22Rv1 (cell line): ENCODE measurements at regions not wholly inside any gene's neighbourhood (a gene's known extent, or its start where the extent isn't known, plus 50 kb on each side); places are given as distances from the start of the nearest gene placed in this dataset.
"Not testable (repeated sequence)": the region's sequence is repeated elsewhere in the genome, so short reads cannot be mapped to it uniquely, and the experiment has no call there.

Source experiments
- H3K27ac ChIP-seq: fragments of 450-650 bp; 2 replicates; pipeline ENCODE4 v1.5.1; 2017
- ZFX ChIP-seq: fragments of 450-650 bp; IDR thresholded peaks from 2 replicates; pipeline ENCODE4 v1.6.1; 2017; ENCODE audit warnings: antibody characterized with exemption, borderline replicate concordance
- TF ChIP-seq, protein P1 (sequence below): fragments of 450-650 bp; IDR thresholded peaks from 2 replicates; pipeline ENCODE4 v1.5.1; 2017; ENCODE audit warnings: mild to moderate bottlenecking

DNA sequence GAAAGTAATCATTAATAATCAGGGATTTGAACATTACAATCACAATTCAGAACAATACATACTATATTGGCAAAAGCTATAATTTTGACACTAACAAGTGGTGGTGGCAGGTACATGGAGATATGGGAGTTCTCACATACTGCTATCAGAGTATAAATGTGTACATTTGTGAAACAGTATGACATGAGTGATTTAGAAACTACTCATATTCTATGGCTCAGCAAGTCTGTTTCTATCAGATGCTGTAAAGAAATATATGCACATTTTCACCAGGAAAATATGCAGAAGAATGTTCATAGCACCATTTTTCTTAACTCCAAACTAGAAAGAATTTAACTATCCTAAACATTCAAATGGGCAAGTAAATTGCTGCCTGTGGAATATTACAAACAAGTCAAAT lies 620.0 kb downstream of the SH2D4B start:
- H3K27ac ChIP-seq: no peak overlapping the region

DNA sequence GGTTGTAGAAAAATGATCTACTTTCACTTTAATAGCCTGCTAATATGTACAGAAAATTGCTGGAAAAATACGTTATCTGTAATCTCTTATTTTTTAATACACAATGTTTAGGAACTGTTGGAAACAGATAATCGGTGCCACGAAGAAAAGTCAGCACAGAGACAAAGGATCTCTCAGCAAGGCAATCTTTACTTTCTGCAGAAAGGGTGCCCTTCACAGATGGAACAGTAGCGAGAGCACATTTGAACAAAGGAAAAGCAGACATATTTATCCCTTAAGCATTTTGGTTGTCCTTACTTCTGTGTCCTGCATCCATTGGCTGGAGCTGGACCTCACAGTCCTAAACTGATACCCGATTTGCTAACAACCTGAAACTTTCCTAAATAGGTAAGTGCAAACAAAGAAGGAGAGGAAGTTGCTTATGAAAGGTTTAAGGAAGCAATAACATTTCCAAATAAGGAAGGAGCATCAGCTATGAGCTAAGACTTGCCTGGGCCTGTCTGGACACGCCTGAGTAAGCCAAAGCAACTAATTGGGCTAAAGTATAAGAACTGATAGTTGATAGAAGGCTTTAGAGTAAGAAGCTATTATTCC lies 640.0 kb downstream of the SH2D4B start:
- TF ChIP-seq ZFX: no peak
- TF ChIP-seq, protein P1, sequence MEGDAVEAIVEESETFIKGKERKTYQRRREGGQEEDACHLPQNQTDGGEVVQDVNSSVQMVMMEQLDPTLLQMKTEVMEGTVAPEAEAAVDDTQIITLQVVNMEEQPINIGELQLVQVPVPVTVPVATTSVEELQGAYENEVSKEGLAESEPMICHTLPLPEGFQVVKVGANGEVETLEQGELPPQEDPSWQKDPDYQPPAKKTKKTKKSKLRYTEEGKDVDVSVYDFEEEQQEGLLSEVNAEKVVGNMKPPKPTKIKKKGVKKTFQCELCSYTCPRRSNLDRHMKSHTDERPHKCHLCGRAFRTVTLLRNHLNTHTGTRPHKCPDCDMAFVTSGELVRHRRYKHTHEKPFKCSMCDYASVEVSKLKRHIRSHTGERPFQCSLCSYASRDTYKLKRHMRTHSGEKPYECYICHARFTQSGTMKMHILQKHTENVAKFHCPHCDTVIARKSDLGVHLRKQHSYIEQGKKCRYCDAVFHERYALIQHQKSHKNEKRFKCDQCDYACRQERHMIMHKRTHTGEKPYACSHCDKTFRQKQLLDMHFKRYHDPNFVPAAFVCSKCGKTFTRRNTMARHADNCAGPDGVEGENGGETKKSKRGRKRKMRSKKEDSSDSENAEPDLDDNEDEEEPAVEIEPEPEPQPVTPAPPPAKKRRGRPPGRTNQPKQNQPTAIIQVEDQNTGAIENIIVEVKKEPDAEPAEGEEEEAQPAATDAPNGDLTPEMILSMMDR: no peak

More for the DNA sequence above, 620.0 kb downstream of the SH2D4B start:
- TF ChIP-seq ZFX: no peak
- TF ChIP-seq, protein P1: no peak

DNA sequence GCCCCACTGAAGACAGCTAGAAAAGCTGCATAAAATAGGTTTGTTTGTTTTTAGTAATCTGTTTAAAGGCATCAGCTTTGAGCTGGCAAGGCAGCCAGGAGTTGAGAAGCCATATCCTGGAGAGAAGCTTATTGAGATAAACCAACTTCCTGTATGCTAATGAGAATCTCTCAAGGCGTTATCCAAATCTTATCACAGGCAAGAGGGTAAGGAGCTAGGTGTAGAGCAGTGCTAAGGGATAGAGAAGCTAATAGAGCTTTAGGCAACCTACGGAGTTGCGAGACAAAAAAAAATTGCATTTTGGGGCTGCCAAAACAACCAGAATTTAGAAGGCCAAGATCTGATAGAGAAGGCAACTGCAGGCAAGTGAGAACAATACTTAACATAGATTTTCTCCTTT lies 641.6 kb downstream of the SH2D4B start:
- H3K27ac ChIP-seq: no peak overlapping the region
- TF ChIP-seq, protein P1: no peak
- no peak for TF ChIP-seq ZFX

More for the DNA sequence above, 640.0 kb downstream of the SH2D4B start:
- H3K27ac ChIP-seq: no peak overlapping the region

DNA sequence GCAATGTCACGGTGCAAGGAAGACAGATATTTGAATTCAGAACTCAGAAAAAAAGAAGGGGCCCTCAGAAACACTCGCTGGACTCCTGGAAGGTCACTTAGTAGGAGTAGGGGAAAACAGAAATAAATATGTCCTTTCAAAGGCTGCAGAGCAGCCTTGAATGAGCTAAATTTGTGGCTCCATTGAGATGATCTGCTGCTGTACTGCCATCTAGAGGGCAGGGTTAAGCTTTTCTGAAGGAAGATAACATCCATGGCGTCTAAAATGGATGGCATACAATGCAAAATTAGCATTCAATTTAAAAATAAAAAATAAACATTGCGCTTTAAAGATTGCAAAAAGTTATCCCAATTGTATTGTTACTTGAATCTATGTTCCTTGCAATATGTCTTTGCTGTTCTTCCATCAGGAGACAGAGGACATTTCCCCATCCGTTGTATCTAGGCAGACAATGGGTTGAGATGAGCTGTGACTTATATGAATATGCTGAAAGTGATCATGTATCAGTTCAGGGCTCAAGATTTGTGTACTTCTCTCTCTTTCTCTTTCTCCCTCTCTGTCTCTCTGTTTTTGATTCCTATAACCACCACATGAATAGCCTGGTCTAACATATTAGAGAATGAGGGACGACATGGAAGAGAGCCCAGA lies 642.2 kb downstream of the SH2D4B start:
- no peak overlapping the region for H3K27ac ChIP-seq
- TF ChIP-seq, protein P1: peak; percentile 70
- TF ChIP-seq ZFX: no peak

DNA sequence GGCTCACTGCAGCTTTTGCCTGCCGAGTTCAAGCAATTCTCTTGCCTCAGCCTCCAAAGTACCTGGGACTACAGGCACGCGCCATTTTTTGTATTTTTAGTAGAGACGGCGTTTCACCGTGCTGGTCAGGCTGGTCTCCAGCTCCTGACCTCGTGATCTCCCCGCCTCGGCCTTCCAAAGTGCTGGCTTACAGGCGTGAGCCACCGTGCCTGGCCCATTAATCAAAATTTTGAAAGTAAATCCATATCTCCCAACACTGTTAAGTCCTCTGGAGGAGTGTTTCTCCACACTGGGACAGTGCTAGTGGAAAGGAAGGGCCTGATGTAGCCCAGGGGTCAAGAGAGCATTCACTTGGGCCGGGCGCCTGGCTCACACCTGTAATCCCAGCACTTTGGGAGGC lies 644.6 kb downstream of the SH2D4B start:
- H3K27ac ChIP-seq: no peak overlapping the region
- TF ChIP-seq, protein P1: no peak
- TF ChIP-seq ZFX: no peak

GRCh38 chr10:81192221-81192788 lies 654.6 kb downstream of the SH2D4B start:
- peak overlapping the region; percentile 78 for H3K27ac ChIP-seq
- TF ChIP-seq ZFX: no peak
- TF ChIP-seq, protein P1: no peak

DNA sequence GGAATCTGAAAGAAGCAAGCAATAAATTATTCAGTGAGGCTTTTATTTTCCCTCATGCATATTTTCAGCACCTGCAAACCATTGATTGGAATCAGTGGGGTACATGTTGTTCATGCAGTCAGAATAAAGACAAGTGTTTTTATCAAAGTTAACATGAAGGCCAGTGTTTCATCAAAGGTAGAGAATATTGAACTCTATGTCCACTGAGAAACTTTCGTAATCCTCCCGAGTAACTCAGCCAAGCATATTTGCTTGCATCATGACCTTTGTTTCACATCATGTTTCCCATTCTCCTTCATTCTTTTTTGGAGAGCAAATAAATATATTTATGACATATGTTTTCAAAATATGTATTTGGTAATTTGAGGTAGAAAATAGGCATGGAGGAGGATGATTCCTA lies 663.1 kb downstream of the SH2D4B start:
- H3K27ac ChIP-seq: no peak overlapping the region

GRCh38 chr10:81207359-81207758 lies 667.6 kb upstream of the NRG3 start:
- H3K27ac ChIP-seq: not testable (repeated sequence)

More for the DNA sequence above, 663.1 kb downstream of the SH2D4B start:
- TF ChIP-seq, protein P1: no peak
- no peak for TF ChIP-seq ZFX
